ENCODE measurements at regions not wholly inside any gene's neighbourhood (a gene's known extent, or its start where the extent isn't known, plus 50 kb on each side); places are given as distances from the start of the nearest gene placed in this dataset.

DNA sequence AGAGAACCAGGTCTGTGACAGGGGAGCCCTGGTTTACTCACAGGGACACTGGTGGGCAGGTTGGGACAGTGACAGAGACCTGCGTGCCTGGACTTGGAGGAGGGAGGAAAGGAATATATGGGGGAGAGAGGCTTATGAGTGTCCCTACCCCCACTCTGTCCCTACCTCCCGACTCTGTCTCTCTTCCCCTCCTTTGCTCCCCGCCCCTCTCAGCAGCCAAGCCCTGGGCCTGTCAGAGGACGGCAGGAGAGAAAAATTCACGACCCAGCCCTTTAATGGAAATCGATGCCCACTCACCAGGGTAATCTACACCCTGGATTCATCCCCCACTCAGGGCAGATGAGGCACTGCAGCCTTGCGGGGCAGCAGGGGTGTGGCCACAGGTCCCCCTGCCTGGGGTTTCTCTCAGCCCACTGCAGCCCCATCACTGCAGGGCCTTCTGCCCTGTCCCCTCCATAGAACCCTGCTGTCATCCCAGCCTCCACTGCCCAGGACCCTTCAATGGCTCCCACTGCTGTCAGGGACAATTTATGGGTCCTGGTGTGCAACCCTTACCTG is 135.9 kb upstream of the LINGO1 start:
- TF ChIP-seq ZNF274 (IDR thresholded peaks at IDR 0.05; ENCODE audit: low read depth, low read length) = no peak

DNA sequence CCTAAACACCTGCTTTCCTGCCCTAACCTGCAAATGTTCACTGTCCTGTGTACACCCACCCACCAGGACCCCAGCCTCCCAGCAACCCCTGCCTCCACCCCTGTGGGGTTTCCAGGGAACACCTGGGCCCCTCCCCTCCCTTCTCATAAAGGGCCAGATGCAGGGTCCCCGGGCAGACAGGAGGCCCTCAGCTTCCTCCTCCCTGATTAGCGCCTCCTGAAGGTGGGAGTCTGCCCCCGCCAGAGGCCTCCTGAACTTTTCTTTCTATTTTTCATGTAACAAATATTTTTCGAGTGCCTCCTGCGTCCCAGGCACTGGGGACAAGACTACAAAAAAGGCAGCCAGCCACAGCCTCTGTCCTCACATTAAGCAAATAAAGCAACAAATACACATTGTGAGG is 135.4 kb upstream of the LINGO1 start:
- TF ChIP-seq ZNF274 (IDR thresholded peaks at IDR 0.05; ENCODE audit: low read depth, low read length) = no peak

More for the DNA sequence above, 135.9 kb upstream of the LINGO1 start:
- H3K4me3 ChIP-seq (ENCODE audit: low read length) = no peak overlapping the region

DNA sequence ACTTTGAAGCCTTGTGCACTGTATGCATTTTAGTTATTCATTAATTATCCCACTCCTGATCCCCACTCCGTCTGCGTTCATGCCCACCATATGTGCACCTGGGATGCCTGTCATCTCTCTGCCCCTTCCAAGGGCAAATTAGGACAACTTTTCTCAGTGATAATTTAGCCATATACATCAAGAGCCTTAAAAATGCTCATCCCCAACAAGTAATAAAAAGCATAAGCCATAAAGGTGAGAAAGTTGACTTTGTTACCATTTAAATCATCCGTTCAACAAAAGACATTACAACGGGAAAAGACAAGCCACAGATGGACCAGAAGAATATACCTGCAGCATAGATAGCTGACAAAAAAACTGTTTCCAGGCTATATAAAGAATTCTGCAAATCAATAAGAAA is 131.4 kb upstream of the LINGO1 start:
- no peak overlapping the region for H3K4me3 ChIP-seq (ENCODE audit: low read length)
- no peak for TF ChIP-seq ZNF274 (IDR thresholded peaks at IDR 0.05; ENCODE audit: low read depth, low read length)

More for the DNA sequence above, 135.4 kb upstream of the LINGO1 start:
- no peak overlapping the region for H3K4me3 ChIP-seq (ENCODE audit: low read length)

DNA sequence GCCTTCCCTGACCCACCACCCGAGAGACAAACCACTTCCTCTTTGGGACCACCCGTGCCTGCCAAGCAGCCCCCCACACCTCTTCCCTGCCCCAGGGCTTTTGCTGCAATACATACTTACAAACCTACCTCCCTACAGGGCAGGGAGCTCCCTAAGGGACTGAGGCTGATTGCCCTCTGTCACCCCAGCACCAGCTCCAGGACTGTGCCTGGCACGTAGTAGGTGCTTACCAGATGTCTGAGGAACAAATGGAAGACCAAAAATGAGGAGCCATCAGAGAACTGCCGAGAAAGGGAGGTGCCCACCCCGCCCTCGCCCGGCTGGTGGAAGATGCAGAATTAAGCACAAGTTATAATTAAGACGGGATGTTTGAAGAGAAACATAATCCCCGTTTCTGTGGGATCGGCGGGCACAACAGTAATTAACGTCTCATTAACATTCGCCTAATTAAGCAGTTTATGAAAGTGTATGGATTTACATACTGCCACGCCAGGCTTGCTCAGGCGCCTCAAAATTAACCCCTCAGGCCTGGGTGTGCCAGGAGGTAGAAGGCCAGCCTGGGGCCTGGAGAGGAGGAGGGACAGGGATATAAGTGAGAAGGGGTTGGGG is 130.1 kb upstream of the LINGO1 start:
- H3K4me3 ChIP-seq (ENCODE audit: low read length) = no peak overlapping the region
- TF ChIP-seq ZNF274 (IDR thresholded peaks at IDR 0.05; ENCODE audit: low read depth, low read length) = no peak

GRCh38 chr15:77759896-77760592 is 127.3 kb upstream of the LINGO1 start:
- no peak overlapping the region for H3K4me3 ChIP-seq (ENCODE audit: low read length)
- TF ChIP-seq ZNF274 (IDR thresholded peaks at IDR 0.05; ENCODE audit: low read depth, low read length) = no peak

GRCh38 chr15:77753939-77754338 is 121.2 kb upstream of the LINGO1 start:
- no peak for TF ChIP-seq ZNF274 (IDR thresholded peaks at IDR 0.05; ENCODE audit: low read depth, low read length)
- H3K4me3 ChIP-seq (ENCODE audit: low read length) = no peak overlapping the region

GRCh38 chr15:77753281-77753873 is 120.7 kb upstream of the LINGO1 start:
- no peak overlapping the region for H3K4me3 ChIP-seq (ENCODE audit: low read length)
- TF ChIP-seq ZNF274 (IDR thresholded peaks at IDR 0.05; ENCODE audit: low read depth, low read length) = no peak

DNA sequence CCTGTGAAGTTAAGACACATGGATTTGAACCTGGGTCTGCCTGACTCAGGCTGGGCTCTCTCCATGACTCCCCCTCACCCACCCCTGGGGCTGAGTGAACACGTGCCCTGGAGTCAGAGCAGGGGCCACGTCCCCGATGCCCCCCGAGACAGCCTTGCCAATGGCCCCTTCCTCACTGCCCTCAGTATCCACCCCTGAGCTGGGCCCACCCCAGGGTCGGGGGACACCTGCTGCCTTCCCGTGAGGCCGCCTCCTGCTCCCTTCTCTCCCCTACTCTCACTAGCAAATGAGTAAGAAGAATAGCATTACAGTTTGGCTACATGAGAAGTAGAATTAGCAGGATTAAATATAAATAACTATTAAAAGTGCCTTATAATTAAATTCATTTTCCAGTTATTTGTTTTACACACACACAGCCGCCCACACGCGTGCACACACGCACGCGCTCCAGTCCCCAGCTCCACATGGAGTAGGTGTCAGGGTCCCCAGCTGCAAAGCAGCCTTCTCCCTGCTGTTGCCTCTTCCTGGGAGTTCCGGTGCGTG is 117.4 kb upstream of the LINGO1 start:
- TF ChIP-seq ZNF274 (IDR thresholded peaks at IDR 0.05; ENCODE audit: low read depth, low read length) = no peak
- no peak overlapping the region for H3K4me3 ChIP-seq (ENCODE audit: low read length)

DNA sequence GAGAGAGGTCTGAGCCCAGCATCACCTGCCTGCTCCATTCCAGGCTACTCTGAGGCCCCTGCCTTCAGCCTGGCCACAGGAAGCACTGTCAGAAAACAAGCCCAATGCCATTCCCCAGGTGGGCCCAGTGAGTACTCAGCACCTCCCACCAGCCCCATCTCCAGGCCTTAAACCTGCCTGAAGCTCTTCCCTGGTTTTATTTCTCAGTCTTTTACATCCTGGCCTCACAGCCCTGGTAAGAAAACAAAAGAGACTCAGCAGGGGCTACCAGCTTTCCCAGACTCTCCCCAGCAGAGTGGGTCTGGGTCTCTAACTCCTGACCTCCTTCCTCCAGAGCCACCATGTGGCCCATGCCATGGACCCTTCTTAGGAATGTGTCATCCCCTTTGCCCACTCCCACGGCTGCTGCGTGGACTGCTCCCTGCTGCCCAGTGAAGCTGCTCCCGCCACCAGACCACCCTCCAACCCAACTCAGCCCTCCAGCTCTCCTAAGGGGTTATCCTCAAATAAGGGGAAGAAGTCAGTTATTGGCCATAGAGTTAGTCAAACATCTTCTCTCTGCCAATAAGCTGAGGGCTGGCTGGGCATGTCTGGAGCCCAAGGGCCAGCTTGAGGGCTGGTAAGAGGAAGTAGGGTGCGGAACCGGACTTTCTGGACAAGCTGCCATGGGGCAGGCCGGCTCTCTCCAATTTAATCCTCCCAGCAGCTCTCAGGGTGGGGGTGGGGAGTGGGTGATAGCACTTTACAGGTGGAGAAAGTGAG is 116.7 kb upstream of the LINGO1 start:
- no peak overlapping the region for H3K4me3 ChIP-seq (ENCODE audit: low read length)
- TF ChIP-seq ZNF274 (IDR thresholded peaks at IDR 0.05; ENCODE audit: low read depth, low read length) = no peak

DNA sequence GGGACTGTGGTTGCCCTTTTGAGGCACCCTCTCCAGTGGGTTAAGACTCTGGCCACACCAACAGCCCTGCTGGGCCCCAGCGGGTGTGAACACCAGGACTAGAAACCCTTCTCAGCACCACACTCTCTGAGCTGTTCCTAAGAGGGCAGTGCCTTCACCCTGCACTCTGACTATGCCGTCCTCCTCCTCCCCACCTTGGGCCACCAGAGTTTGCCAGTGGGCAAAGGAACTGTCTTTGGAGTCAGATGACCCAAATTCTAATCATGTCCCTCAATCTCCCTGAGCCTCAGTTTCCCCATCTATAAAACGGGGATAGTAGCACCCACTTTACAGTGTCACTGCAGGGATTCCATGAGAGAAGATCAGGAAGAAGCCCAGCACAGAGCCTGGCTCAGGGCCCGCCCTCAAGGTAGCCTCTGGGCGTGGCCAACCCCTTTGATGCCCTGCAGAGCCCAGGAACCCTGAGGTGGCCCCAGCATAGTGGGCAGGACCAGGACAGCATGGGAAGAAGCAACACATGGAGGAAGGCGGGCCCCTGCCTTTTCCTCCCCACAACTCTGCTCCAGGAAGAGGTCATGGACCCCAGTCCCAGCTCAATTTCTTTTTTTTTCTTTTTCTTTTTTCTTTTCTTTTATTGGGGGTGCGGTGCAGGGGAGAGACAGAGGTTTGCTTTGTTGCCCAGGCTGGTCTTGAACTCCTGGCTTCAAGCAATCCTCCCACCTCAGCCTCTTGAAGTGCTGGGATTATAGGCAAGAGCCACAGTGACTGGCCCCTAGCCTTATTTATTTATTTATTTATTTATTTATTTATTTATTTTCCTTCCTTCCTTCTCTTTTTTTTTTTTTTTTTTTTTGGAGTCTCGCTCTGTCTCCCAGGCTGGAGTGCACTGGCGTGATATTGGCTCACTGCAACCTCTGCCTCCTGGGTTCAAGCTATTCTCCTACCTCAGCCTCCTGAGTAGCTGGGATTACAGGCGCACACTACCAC is 115.7 kb upstream of the LINGO1 start:
- H3K4me3 ChIP-seq (ENCODE audit: low read length) = no peak overlapping the region
- no peak for TF ChIP-seq ZNF274 (IDR thresholded peaks at IDR 0.05; ENCODE audit: low read depth, low read length)

DNA sequence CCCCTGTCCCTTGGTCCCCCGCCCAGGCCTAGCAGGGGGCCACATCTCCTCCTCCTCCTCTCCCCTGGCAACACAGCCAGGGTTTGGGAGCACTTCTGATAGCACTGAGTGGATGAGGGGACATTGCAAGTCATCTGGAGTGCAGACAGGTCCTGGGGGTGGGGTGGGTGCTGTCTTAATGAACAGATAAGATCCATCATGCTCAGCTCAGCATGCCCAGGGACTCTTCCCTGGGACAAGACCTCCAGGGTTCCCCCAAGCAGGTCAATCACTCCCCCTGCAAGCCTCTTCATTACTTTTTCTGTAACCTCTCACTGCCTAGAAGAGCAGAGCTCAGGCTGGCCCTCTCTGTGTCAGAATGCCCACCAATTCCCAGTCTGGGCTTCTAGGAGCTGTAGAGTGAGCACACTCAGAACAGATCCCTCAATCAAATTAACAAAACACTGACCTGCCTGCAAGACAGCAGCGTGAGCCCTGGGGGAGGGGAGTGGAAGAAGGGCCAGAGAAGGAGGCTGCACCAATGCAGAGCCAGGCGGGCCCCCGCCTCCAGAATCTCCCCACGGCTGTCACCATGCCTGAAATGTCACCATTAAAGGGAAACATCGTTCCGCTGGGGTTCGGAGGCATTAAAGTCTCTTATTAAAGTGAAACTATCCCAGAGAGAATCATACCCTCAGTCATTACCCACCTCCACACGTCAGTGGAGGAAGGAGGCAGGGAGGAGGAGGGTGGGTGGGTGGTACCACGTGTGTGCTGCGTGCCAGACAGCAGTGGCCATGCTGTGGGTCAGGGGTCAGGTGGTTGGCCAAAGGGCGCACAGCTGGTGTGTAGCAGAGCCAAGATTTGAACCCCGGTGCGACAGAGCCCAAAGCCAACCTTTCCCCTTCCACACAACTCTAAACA is 114.7 kb upstream of the LINGO1 start:
- TF ChIP-seq ZNF274 (IDR thresholded peaks at IDR 0.05; ENCODE audit: low read depth, low read length) = no peak

More for the DNA sequence above, 114.7 kb upstream of the LINGO1 start:
- H3K4me3 ChIP-seq (ENCODE audit: low read length) = no peak overlapping the region

Measured in GM08714 (cell line).